Stimulated activated CD4-positive, alpha-beta T cell treated with anti-CD3 and anti-CD28 coated beads, TNF-alpha, amount 100 ng/mL, for 1 hour (primary cell): ENCODE measurements at regions not wholly inside any gene's neighbourhood (a gene's known extent, or its start where the extent isn't known, plus 50 kb on each side); places are given as distances from the start of the nearest gene placed in this dataset.
"Not testable (repeated sequence)": the region's sequence is repeated elsewhere in the genome, so short reads cannot be mapped to it uniquely, and the experiment has no call there.

Experiments
- DNase-seq, 3 donors: peaks; one replicate each; pipeline ENCODE4 v3.0.0-alpha.2; 2020; ENCODE audit warnings: low read depth in 3 of 3, low spot score in 1 of 3

- no peak for DNase-seq
Observed at GRCh38 chr3:106930086-106930485, 447.2 kb upstream of the CCDC54 start.

GRCh38 chr3:106931904-106932303 is 445.3 kb upstream of the CCDC54 start:
- no peak for DNase-seq

GRCh38 chr3:106936337-106936736 is 440.9 kb upstream of the CCDC54 start:
- no peak for DNase-seq

GRCh38 chr3:106942051-106942450 is 435.2 kb upstream of the CCDC54 start:
- no peak for DNase-seq

GRCh38 chr3:106943071-106943470 is 434.2 kb upstream of the CCDC54 start:
- DNase-seq, result no peak

GRCh38 chr3:106945435-106945834 is 431.8 kb upstream of the CCDC54 start:
- DNase-seq, result no peak

- no peak for DNase-seq
Observed at GRCh38 chr3:106946866-106947265, 430.4 kb upstream of the CCDC54 start.

- no peak for DNase-seq
Observed at GRCh38 chr3:106957029-106957428, 420.2 kb upstream of the CCDC54 start.

- no peak for DNase-seq
Observed at GRCh38 chr3:106962993-106963392, 414.2 kb upstream of the CCDC54 start.

- DNase-seq, result no peak
Observed at GRCh38 chr3:106963442-106963841, 413.8 kb upstream of the CCDC54 start.

GRCh38 chr3:106965307-106965706 is 411.9 kb upstream of the CCDC54 start:
- no peak for DNase-seq

- DNase-seq, result no peak
Observed at GRCh38 chr3:106969596-106969995, 407.6 kb upstream of the CCDC54 start.

- DNase-seq, result no peak
Observed at GRCh38 chr3:106981392-106981791, 395.8 kb upstream of the CCDC54 start.

GRCh38 chr3:106985721-106986120 is 391.5 kb upstream of the CCDC54 start:
- no peak for DNase-seq

GRCh38 chr3:106998841-106999682 is 378.2 kb upstream of the CCDC54 start:
- not testable (repeated sequence) for DNase-seq

- no peak for DNase-seq
Observed at GRCh38 chr3:107001635-107002034, 375.6 kb upstream of the CCDC54 start.

- not testable (repeated sequence) for DNase-seq
Observed at GRCh38 chr3:107005352-107005751, 371.9 kb upstream of the CCDC54 start.

GRCh38 chr3:107008213-107008612 is 369.0 kb upstream of the CCDC54 start:
- no peak for DNase-seq

GRCh38 chr3:107013641-107014040 is 363.6 kb upstream of the CCDC54 start:
- DNase-seq, result no peak

GRCh38 chr3:107024551-107025026 is 352.6 kb upstream of the CCDC54 start:
- no peak for DNase-seq

GRCh38 chr3:107025961-107026360 is 351.3 kb upstream of the CCDC54 start:
- DNase-seq, result no peak

GRCh38 chr3:107028086-107028485 is 349.2 kb upstream of the CCDC54 start:
- no peak for DNase-seq

GRCh38 chr3:107028626-107029025 is 348.6 kb upstream of the CCDC54 start:
- DNase-seq, result no peak
